HG03354 (cell line): ENCODE measurements at regions not wholly inside any gene's neighbourhood (a gene's known extent, or its start where the extent isn't known, plus 50 kb on each side); places are given as distances from the start of the nearest gene placed in this dataset.

ENCODE experiments used
- ATAC-seq: cut with Tn5 transposase; IDR thresholded peaks from one replicate; pipeline ENCODE4 v1.9.1; 2021; ENCODE audit warnings: mild to moderate bottlenecking; ENCODE audit not compliant: unreplicated experiment, poor library complexity, severe bottlenecking

DNA sequence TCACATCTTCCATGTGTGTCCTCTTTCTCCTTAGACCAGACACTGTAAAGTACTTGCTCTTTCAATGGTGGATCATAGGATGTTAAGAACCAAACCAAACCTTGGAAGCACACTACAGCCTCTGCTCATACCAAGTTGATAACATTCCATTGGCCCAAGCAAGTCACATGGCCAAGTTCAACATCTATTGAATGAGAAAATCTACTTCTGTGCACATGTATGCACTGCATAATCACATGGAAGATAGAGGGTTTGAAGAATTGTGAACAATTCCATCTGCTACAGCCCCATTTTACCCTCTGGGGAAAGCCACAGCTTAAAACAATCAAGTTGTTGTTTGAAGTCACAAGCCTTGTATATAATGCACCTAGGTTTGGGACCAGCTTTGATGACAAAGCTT lies 68.2 kb downstream of the MFAP3 start:
- ATAC-seq: no peak

DNA sequence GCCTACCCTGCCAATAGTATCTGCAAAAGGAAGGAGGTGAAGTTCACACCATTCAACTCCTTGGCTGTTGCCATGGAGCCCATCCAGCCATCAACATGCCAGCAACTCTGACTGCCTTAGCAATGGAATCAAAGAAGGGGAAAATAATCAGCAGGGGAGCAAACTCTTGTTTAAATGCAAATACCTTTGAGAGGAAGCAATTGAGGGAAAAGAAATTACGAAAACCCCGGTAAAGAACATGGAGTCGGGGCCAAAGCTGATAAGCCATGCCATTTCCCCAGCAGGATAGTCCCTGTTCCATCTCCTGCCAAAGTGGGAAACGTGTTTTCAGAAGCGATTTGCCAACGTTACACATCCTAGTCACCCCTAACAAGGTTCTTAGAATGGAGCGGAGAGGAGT lies 69.0 kb downstream of the MFAP3 start:
- no peak for ATAC-seq

DNA sequence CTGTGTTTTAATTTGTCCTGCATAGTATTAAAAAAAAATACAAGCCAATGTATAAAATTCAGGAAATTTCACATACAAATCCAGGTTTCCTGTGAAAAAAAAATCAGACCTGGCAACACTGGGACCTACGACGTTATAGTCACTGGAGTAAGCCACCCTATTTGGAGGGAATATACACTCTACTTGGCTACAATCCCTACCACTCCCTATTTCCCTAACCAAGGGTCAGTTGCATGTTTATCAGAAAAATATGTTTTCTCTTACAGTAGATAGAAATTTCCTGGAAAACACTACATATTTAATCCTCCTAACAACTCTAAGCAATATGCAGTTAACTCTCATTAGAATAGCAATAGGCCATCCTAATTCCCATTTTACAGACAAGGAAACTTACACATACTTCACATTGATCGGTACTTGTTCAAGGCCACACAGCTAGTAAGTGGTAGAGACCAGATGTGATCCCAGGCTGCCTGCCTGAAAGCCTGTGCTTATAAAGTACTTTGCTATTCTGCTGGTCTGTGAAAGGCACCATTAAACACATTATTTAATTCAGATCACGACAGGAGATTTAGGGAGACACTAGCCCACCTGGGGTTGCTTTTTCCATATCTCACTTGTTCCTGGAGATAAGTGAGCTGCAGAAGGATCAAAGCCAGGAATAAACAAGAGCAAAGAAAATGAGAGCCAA lies 70.8 kb downstream of the MFAP3 start:
- no peak for ATAC-seq

DNA sequence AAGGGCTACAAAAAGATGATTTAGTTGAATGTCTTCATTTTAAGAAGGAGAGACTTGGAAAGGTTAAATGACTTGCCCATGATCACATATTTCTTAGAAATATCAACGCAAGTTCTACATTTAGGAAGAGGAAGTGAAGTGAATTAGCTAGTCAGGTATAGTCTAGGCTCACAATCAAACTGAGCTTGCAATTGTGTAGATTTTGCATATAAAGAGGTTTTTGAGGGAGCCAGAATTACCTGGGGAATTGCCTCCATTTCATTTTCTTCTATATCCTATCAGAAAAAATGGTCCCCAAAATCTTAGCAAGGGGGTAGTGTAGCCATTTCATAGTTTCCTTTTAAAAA lies 71.3 kb downstream of the MFAP3 start:
- no peak for ATAC-seq

DNA sequence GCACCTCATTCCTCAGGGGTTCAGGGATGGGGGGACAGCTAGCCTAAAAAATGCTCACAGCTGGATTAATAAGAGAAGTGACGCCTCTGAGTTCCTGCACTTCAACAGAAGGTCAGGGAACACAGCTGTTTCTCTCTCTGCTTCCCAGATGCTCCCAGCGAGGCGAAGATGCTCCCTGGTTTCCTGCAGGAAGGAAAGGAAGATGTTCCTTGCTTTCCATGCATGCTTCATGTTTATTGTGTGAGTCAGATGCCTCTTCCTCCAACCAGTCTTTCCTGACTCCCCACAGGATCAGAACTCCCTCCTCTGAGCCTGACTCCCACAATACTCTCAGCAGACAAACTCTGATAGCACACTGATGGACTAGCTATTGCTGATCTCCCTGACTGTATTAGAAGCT lies 71.9 kb downstream of the MFAP3 start:
- ATAC-seq: no peak

DNA sequence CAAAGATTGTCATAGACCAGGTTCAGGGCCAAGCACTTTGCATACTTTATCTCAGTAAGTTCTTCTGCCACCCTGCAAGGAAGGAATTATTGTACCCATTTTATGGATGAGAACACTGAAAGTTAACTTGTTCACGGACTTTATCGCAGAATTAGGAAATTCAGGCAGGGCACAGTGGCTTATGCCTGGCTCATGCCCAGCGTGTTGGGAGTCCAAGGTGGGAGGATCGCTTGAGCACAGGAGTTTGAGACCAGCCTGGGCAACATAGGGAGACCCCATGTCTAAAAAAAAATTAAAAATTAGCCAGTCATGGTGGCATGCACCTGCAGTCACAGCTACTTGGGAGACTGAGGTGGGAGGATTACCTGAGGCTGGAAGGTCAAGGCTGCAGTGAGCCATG lies 72.4 kb downstream of the MFAP3 start:
- ATAC-seq: no peak

DNA sequence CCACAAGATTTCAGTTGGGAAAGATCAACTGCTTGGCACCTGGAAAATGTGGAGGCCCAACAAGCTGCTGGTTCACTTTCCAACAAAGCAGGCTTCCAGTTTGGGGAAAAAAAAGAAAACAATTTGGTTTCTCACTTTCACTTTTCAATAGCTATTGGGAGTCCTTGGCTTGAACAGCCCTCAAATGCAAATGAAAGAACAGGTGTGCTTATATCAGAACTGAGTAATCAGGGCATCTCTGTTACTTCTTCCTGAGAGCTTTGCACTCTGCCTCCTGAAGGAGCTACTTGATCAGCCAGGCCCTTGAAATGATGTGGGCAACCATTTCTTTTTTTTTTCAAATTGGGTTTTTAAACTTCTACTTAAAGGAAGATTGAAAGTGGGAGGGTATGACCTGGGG lies 73.5 kb downstream of the MFAP3 start:
- peak; percentile 54 for ATAC-seq

DNA sequence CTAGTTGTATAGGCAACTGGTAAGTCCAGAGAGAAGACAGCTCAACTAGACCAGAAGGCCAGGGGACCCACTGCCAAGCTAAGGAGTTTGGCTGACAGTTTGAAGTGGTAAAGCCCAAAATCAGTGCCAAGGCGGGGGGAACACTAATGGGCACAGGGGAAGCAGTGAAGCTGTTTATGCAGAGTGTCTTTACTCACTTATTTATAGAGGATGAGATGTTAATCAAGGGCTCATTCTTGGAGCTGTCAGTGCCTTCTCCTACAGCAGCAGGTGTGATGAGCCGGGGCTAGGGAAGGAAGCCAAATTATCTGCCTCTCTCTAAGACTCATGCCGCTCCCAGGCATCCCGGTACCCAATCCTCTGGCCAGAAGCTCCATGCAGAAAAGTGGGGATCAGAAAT lies 75.2 kb upstream of the GALNT10 start:
- ATAC-seq: no peak

DNA sequence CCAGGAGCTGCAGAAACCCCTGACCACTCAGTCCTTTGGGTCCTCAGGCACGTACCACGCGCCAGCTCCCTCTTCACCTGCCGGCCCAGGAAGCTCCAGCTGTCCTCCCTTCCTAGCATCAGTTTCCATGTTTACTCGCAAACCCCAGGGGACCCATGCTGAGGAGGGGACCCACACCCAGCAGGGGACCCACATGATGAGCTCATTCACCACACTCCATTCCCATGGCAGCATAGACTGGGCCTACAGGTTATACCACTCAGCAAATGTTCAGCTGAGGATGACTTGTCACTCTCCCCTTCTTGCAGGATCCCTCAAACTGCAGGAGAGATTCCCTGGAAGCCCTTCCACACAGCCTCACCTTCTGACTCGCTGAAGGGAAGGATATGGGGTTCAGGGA lies 73.5 kb upstream of the GALNT10 start:
- ATAC-seq: no peak

DNA sequence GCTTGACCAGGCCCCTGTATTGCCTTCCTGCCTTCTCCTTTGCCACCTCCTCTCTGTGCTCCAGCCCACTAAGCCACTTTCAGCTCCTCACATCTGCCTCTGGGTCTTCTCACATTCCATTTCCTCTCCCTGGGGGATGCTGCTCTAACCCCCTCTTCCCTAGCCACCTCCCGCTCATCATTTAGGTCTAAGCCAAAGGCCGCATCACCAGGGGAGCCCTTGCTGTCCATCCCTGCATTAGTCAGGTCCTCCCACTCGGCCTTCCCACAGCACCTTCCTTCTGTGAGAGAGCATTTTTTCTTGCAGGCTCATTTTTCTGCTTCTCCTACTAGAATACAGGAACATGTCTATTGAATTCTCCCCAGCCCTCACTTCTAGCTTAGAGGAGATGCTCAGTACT lies 72.6 kb upstream of the GALNT10 start:
- ATAC-seq: no peak

DNA sequence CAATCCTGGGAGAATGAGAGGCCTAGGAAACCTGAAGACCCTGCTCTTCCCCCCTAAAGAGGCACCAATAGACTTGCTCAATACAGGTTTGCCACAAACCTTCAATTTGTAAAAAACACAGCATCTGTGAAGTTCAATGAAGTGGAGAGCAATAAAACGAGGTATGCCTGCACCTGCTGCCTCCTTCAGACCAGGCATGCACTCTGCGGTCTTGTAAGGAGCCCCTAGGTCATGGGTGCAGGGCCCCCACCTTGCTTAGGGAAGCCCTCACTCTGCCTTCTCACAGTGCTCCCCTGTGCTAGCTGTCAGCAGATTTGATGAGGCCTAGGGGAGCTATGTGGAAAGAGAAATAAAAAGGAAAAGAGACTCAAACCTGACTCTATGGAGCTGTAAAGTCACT lies 72.1 kb upstream of the GALNT10 start:
- ATAC-seq: no peak

DNA sequence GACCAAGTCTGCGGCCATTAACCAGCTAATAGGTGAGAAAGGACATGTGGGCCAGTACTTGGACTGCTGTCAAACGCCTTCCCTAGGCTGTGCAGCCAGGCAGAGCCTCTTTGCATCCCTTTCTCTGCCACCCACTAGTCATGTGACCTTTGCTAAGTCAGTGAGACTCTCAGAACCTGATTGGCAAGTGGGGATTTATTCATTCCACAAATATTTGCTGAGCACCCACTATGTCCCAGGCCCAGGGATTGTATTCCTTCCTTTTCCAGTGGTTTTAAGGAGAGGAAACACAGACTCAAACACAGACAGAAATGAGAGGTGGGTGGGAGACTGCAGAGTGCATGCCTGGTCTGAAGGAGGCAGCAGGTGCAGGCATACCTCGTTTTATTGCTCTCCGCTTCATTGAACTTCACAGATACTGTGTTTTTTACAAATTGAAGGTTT lies 71.6 kb upstream of the GALNT10 start:
- ATAC-seq: no peak

DNA sequence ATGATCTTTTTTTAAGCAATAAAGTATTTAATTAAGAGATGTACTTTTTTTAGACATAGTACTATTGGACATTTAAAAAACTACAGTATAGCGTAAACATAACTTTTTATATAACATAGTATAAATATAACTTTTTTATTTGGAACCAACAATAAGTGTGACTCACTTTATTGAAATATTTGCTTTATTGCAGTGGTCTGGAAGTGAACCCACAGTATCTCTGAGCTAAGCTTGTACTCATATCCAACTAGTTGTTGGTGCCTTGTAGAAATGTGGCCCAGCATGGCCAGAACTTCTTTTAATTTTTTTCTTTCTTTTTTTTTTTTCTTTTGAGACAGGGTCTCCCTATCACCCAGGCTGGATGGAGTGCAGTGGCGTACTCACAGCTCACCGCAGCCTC lies 61.5 kb upstream of the GALNT10 start:
- ATAC-seq: no peak

DNA sequence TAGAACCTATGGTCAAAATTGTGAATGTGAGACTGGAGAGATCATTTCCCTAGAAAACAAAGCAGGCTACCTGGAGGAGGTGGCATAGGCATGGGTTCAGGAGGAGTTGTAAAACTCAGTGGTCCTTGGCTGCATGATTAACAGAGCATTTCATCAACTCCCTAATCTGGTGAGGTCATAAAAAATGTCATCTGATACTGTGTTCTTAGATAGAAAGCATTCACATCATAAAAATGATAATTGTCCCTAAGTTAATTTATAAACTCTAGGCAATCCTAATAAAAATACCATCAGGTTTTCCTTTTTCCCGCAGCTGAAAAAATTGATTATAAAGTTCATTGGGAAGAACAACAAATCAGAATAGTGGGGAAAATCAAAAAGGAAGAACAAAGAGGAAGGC lies 60.6 kb upstream of the GALNT10 start:
- no peak for ATAC-seq

DNA sequence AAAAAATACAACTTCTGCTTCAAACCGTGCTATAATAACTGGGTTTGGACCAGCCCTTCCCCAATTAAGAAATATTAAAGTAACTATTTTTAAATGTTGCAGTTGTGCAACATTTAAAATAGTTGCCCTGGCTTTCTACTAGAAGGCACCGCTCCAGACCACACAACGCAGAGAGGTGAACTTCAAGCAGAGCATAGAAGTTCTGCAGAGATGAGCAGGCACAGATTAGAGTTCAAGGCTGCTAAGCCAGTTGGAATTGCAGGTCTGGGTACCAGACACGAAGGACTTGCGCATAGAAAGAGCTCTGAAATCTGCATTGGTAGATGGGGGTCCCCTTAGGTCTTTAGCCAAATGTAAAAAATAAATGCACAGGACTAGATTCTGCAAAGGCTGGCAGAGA lies 58.7 kb upstream of the GALNT10 start:
- no peak for ATAC-seq

DNA sequence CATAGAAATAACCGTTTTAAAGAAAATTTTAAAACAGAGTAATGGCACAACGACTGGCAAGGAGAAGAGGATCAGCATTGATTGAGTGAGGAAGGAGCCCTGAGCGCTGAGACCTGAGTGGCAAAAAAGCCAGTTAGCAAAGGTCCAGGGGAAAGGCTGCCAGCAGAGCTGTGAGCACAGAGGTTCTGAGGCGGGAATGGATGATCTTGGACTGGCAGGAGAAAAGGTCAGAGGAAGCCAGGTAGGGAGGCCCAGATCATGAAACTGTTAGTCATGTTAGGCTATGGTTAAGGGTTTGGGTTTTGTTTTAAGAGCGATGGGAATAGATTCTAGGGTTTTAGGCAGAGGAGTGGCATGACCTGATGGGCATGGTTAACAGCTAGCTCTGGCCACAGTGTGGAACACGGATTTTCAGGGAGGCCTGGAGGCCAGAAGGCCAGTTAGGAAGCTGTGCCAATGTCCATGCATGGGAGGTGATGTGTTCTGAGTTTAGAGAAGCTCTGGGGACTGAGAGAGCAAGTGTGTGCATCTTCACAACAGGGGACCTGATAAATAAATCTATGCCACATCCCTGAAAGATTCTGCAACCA lies 57.7 kb upstream of the GALNT10 start:
- ATAC-seq: no peak

DNA sequence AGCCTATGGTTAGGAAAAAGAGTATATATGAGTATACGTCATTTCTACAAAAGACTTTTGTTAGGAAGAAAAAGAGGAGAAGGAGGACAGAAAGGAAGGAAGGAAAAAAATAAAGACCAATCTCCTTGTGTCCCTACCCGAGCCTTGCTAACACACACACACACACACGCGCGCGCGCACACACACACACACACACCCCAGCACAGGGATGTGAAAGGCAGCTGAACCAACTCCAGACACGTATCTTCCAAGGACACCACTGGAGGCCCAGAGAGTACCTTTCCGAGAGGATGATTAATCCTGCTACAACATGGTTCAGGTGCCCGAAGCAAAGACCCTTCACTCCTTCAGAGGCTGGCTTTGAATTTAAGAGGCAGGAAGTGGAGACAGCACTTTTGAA lies 56.9 kb upstream of the GALNT10 start:
- ATAC-seq: no peak

DNA sequence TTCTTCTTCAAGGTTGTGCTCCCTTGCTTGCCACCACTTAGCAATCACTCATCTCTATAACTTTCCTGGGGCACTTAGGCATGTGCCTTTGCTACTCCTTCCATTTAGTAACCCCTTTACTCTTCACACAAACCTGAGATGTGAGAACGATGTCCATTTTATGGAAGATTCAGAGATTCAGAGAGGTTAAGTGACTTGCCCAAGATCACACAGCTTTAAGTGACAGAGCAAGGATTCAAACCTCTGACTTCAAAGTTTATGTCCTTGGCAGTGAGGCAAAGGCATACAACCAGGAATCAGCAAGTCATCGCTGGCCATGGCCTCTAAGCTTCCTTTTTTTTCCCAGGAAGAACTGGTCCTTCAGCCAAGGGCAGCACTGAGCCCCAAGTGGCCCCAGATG lies 56.0 kb upstream of the GALNT10 start:
- ATAC-seq: no peak

DNA sequence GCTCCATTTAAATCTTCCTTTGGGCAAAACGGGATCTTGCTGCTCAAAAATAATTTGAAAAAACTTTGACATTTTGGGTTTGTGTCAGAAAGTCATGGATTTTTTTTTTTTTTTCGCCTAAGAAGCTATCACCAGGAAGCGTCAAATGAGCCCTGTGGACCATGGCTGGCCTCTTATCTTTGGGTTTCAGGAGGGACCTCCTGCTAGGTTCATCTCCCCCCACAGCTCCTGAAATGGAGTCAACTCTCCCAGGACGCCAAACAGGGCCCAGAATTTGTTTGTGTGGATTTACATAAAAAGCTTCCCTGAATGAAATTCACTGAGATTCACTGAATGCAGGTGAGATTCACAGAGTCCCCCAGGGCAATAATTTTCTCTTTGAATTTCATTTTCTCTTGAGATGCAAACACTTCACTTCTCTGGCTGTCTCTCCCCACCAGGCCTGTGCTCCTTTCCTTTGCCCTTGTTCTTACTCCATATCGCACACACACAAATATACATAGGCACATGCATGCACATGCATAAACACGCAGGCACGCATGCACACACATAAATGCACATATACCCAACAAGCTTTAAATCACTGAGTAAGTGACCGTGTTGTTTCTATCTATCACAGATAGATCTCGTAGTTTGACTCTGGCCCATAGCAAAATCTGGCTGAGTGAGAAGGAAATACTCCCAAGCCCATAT lies 55.3 kb upstream of the GALNT10 start:
- ATAC-seq: no peak

DNA sequence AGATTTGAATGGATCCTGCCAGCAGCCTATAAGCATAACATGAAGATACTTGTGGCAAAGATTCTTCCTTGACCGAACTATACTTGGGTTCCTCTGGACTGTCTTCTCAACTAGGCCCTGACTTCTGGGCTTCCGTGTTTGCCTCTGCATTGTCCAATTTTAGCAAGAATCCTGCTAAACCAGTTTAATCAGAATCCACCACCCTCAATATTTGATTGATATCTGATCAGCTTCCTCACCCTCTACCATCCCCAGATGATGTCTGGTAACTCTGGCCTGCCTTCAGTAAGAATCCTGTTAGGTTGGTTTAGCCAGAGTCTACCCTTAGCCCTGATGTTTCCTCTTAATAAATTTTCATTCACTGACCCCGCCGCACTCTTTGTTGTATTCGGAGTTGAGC lies 54.4 kb upstream of the GALNT10 start:
- no peak for ATAC-seq

DNA sequence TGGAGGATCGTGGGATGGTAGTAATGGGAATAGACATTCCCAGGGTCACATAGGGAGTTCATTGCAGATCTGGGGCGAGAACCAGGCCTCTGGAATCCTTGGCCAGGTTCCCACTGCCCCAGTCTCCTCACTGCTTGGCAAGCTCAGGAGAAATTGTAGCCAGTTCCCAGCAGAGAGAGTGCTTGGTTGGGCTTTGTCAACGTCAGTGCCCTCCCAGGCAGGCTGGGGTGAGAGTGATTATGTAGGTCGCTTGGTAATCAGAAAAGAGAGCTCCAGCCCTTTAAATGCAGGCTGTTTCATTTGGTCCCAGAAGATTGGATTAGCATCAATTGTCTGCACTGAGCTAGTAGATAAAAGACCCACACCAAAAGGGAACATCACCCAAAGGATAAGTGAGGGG lies 51.8 kb upstream of the GALNT10 start:
- no peak for ATAC-seq
